Tibial nerve (tissue), 4 donors: ENCODE measurements at regions not wholly inside any gene's neighbourhood (a gene's known extent, or its start where the extent isn't known, plus 50 kb on each side); places are given as distances from the start of the nearest gene placed in this dataset.
"Not testable (repeated sequence)": the region's sequence is repeated elsewhere in the genome, so short reads cannot be mapped to it uniquely, and the experiment has no call there.

ENCODE experiments used
- CTCF ChIP-seq, 5 experiments: fragments of 200-600 bp in 3 of 5; fragments of 450-650 bp in 2 of 5; sonication (generic) in 3 of 5; IDR thresholded peaks; one replicate each; pipeline ENCODE4 v1.5.1; 2016 to 2019; ENCODE audit warnings: antibody characterized with exemption in 5 of 5, mild to moderate bottlenecking in 3 of 5, moderate library complexity in 2 of 5
- EP300 ChIP-seq, 2 donors: sonication (generic); formaldehyde crosslinking; IDR thresholded peaks; one replicate each; pipeline ENCODE4 v1.6.1; 2017; ENCODE audit warnings: antibody characterized with exemption in 2 of 2, mild to moderate bottlenecking in 1 of 2
- POLR2A ChIP-seq, 2 donors: fragments of 450-650 bp; IDR thresholded peaks; one replicate each; pipeline ENCODE4 v1.6.1; 2017; ENCODE audit warnings: antibody characterized with exemption in 2 of 2, mild to moderate bottlenecking in 2 of 2, moderate library complexity in 2 of 2

DNA sequence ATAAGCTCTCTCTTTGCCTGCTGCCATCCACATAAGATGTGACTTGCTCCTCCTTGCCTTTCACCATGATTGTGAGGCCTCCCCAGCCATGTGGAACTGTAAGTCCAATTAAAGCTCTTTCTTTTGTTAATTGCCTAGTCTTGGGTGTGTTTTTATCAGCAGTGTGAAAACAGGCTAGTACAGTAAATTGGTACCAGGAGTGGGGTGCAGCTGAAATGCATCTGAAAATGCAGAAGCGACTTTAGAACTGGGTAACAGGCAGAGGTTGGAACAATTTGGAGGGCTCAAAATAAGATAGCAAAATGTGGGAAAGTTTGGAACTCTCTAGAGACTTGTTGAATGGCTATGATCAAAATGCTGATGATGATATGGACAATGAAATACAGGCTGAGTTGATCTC lies 192.9 kb upstream of the PTBP2 start:
- TF ChIP-seq CTCF, POLR2A, EP300 (IDR thresholded peaks at IDR 0.05): not testable (repeated sequence)
